BLaER1 (cell line): ENCODE measurements at regions not wholly inside any gene's neighbourhood (a gene's known extent, or its start where the extent isn't known, plus 50 kb on each side); places are given as distances from the start of the nearest gene placed in this dataset.

Source experiments
- H3K27ac ChIP-seq: shearing (Covaris generic); formaldehyde crosslinking; 2 replicates; pipeline ENCODE4 v1.8.1; 2022
- H3K27me3 ChIP-seq: shearing (Covaris generic); formaldehyde crosslinking; 2 replicates; pipeline ENCODE4 v1.8.1; 2022
- H3K36me3 ChIP-seq: shearing (Covaris generic); formaldehyde crosslinking; 2 replicates; pipeline ENCODE4 v1.8.1; 2022
- H3K4me1 ChIP-seq: shearing (Covaris generic); formaldehyde crosslinking; 2 replicates; pipeline ENCODE4 v1.8.1; 2022
- H3K4me2 ChIP-seq: shearing (Covaris generic); formaldehyde crosslinking; 2 replicates; pipeline ENCODE4 v1.8.1; 2022
- H3K4me3 ChIP-seq: shearing (Covaris generic); formaldehyde crosslinking; 2 replicates; pipeline ENCODE4 v1.8.1; 2022
- H3K9ac ChIP-seq: shearing (Covaris generic); formaldehyde crosslinking; 2 replicates; pipeline ENCODE4 v1.8.1; 2022
- H3K9me3 ChIP-seq: shearing (Covaris generic); formaldehyde crosslinking; 2 replicates; pipeline ENCODE4 v1.8.1; 2022
- H4K20me1 ChIP-seq: shearing (Covaris generic); formaldehyde crosslinking; 2 replicates; pipeline ENCODE4 v1.8.1; 2022
- Cebpa-rat ChIP-seq: shearing (Covaris generic); IDR thresholded peaks from 2 replicates; pipeline ENCODE4 v1.8.1; 2022

DNA sequence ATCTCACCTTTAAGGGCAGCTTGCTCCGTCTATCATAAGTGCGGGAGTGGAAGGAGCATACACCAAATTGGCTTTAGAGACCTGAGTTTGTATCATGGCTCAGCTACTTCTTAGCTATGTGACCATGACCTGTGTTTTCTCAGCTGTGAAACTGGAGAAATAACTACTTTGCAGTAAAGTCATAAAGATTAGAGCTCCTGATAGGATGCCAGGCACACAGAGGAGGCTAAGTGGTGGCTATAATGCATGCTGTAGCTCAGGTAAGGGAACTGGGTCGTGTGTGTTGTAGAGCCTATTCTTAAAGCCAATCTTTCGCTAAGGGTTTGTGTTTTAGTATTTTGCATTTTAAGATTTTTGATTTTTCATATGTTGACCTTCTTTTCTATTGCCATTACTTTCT lies 451.5 kb upstream of the MAN1A1 start:
- Histone ChIP-seq H3K9ac (no peak overlapping the region), H3K27me3 (no peaks in the 10 kb centered on the region), H3K4me2 (no peak overlapping the region), H4K20me1 (no peaks in the 10 kb centered on the region), H3K27ac (no peak overlapping the region), H3K36me3 (no peaks in the 10 kb centered on the region), H3K4me1 (peaks cover 8% of the 10 kb centered on the region; the same call in 1 of the 2 replicates), H3K4me3 (no peak overlapping the region), H3K9me3 (no peaks in the 10 kb centered on the region)
- TF ChIP-seq Cebpa-rat = no peak

DNA sequence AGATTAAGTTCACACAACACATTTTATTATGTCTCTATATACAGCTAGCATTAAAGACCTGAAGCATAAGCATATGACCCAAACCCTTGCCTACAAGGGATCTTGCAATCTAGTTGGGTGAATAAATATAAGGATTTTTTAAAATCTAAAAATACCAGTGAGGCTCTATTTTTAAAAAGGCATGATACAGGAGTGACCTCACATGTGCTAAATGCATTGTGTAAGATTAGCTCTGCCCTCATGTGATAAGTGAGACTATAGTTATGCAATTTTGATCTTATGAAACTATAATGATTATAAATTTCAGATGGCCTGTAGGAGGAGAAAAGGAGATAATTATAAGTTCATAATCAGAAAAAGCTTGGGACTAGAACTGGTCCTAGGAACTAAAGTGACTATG lies 451.0 kb upstream of the MAN1A1 start:
- H3K4me3 ChIP-seq = no peak overlapping the region
- H3K27me3 ChIP-seq = no peaks in the 10 kb centered on the region
- no peaks in the 10 kb centered on the region for H3K9me3 ChIP-seq
- H3K36me3 ChIP-seq = no peaks in the 10 kb centered on the region
- H3K4me2 ChIP-seq = no peak overlapping the region
- H3K9ac ChIP-seq = no peak overlapping the region
- H3K4me1 ChIP-seq = peaks cover 8% of the 10 kb centered on the region; the same call in 1 of the 2 replicates
- H3K27ac ChIP-seq = no peak overlapping the region
- TF ChIP-seq Cebpa-rat = no peak
- no peaks in the 10 kb centered on the region for H4K20me1 ChIP-seq

DNA sequence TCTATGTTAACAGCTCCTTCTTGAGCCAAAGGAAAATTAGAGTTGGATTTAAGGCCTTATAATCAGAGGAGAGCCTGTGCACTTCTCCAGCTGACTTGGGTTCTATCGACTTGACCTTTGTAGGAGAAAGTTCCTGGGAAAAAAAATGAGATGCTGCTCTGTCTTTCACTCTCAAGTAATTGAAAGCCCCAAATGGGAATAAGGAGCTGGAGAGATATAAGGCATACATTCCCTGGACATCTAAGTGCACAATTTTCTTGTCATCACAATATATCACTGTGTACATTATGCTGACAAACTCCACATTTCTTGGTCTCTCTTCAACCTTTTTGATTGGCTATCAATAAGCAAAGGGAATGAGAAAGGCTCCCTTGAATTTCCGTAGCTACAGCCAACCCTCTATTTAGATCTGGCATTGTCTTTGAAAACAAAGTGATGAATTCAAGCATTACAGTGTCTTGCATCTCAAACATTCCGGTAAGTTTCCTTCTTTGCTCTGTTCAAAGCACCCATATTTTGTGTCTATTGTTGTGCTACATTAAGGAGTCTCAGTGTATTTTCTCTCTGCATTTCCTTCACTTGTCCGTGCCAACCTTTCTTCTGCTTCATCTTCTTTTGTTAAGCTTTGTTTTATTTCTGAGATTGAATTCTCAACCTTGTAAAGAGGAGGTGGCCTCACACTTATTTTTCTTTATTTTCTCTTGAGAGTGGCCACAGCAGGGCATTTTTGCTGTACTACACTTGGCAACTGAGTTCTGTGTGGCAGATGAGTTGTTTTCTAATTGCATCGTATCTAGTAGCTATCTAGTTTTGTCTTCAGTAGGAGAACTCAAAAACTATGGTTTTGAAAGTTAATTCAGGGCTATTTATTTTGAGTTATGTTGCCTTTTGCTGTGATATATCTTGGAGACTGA lies 450.3 kb upstream of the MAN1A1 start:
- H3K27ac ChIP-seq = peak overlapping the region; percentile 10; the same call in 1 of the 2 replicates

DNA sequence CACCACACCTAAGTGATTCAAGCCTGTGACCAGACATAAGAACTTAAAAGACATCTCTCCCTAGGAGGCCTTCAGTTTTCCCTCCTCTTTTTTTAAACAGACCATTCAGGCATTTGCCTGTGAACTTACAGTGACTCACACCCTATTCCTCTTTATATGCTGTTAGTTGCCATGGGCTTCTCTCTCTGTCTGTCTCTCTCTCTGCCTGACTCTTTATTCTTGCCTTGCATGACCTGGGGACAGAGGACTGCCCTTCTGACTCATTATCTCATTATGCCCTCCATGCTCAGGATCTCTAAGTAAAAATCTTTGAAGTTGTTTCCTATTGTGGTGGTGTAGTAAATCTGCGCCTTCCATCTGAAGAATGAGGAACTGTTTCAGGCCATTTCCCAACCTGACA lies 442.2 kb upstream of the MAN1A1 start:
- Histone ChIP-seq H3K27ac (no peak overlapping the region), H3K9me3 (no peaks in the 10 kb centered on the region; the same call in 1 of the 2 replicates), H3K4me1 (no peaks in the 10 kb centered on the region), H3K4me3 (no peak overlapping the region), H4K20me1 (no peaks in the 10 kb centered on the region), H3K4me2 (no peak overlapping the region), H3K9ac (no peak overlapping the region), H3K27me3 (no peaks in the 10 kb centered on the region), H3K36me3 (no peaks in the 10 kb centered on the region)
- no peak for TF ChIP-seq Cebpa-rat

More for the DNA sequence above, 450.3 kb upstream of the MAN1A1 start:
- Histone ChIP-seq H3K9me3 (no peaks in the 10 kb centered on the region), H3K9ac (no peak overlapping the region), H4K20me1 (no peaks in the 10 kb centered on the region), H3K36me3 (no peaks in the 10 kb centered on the region), H3K4me3 (no peak overlapping the region), H3K27me3 (no peaks in the 10 kb centered on the region), H3K4me2 (peak overlapping the region; percentile 23), H3K4me1 (peaks cover 8% of the 10 kb centered on the region; the same call in 1 of the 2 replicates)
- no peak for TF ChIP-seq Cebpa-rat

DNA sequence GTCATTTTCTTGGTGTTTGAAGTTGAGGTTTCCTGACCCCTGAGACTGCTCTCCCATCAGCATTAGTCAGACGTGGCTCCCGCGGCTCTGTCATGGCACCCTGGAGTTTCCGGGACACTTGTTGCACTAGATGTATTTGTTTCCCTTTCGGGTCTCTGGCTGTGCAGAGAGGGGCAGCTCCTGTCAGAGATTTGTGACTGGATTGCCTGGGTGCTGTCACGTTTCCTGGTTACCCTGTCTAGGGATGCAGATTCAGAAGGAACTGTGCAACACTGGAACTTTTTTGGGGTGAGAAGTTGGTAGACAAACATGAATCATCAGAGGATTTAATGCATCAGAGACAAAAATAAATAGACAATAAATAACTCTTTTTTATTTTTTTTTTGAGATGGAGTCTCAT lies 431.8 kb upstream of the MAN1A1 start:
- Histone ChIP-seq H3K4me2 (no peak overlapping the region), H4K20me1 (no peaks in the 10 kb centered on the region)
- no peak for TF ChIP-seq Cebpa-rat

DNA sequence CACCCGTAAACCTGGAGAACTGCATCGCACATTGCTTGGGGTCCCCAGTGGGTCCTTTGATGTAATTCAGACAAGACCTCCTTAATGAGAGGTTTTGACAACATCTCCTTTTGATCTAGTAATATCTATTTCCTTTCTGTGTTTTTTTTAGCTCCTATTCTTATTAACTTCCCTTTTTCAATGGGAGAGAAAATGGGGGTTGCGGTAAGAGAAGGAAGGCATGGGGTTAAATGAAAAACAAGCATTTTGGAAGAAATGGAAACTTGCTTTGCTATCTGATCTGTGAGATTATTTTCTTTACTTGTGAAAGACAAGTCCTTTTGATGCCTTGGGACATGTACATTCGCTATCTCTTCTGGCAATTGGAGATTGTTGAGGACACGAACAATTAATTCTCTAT lies 418.6 kb upstream of the MAN1A1 start:
- no peak overlapping the region; the same call in 1 of the 2 replicates for H3K27ac ChIP-seq

More for the DNA sequence above, 431.8 kb upstream of the MAN1A1 start:
- no peaks in the 10 kb centered on the region for H3K36me3 ChIP-seq
- no peaks in the 10 kb centered on the region for H3K4me1 ChIP-seq
- no peak overlapping the region for H3K9ac ChIP-seq
- H3K27ac ChIP-seq = no peak overlapping the region
- H3K4me3 ChIP-seq = no peak overlapping the region
- H3K9me3 ChIP-seq = no peaks in the 10 kb centered on the region
- no peaks in the 10 kb centered on the region for H3K27me3 ChIP-seq

DNA sequence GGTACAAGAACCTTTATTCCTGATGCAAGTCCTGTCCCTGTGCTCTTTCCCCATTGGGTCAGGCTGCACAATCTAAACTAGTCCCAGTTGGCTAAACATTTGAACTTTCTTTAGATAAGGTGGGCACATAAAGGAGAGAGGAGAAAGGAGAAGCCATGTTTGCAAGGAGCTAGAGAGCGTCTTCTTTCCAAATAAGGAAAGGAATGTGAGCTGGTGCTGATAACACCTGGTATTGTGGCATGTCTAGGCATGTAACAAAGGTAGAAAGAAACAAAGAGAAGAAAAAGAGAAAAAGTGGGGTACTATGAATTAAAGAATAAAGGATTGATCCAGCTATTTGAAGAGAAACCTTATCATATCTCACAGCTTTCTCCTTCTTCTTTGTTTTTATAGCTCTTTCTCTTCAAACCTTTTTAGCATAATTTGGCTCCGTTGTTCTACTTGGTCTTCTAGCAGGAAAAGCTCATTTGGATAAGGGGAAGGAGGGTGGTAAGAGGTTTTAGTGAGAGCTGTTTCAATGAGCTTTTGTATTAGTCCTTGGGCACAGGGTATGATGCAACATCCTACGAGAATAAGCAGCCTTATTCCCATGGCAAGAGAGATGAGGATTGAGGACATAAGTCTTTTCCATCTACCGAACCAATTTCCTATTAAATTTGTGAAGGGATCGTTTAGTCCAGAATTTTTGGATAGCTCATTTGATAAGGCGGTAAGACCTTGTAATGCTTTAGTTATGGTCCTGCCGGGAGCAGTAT lies 415.5 kb upstream of the MAN1A1 start:
- Histone ChIP-seq H3K27ac (no peak overlapping the region), H4K20me1 (no peaks in the 10 kb centered on the region), H3K9me3 (peaks cover 14% of the 10 kb centered on the region), H3K36me3 (no peaks in the 10 kb centered on the region), H3K9ac (no peak overlapping the region), H3K4me3 (no peak overlapping the region), H3K4me2 (no peak overlapping the region), H3K27me3 (no peaks in the 10 kb centered on the region), H3K4me1 (peaks cover 24% of the 10 kb centered on the region)
- TF ChIP-seq Cebpa-rat = no peak

More for the DNA sequence above, 418.6 kb upstream of the MAN1A1 start:
- Histone ChIP-seq H3K9ac (no peak overlapping the region), H3K9me3 (peaks cover 30% of the 10 kb centered on the region), H3K27me3 (no peaks in the 10 kb centered on the region), H3K36me3 (no peaks in the 10 kb centered on the region), H3K4me1 (peaks cover 24% of the 10 kb centered on the region), H4K20me1 (no peaks in the 10 kb centered on the region), H3K4me2 (peak overlapping the region; percentile 74), H3K4me3 (no peak overlapping the region)
- no peak for TF ChIP-seq Cebpa-rat

DNA sequence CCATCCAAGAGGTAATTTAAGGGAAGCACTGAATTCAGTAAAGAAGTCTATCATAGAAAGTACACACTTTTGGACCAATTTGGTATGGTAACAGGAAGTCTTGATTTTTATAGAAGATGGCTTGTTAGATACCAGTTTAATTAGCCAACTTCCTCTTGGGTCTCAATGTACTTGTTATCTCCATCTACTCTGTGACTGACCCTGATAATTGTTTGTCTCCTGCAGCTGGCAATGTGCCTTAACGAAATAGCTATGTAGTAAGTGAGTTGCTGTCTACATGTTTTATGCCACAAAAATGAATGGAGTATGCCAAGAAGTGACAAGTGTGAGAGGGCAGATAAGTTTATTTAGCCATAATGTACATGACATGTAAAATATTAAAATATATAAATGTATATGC lies 410.5 kb upstream of the MAN1A1 start:
- no peaks in the 10 kb centered on the region for H3K27me3 ChIP-seq
- no peak overlapping the region for H3K27ac ChIP-seq
- no peaks in the 10 kb centered on the region for H3K4me1 ChIP-seq
- no peaks in the 10 kb centered on the region for H3K36me3 ChIP-seq
- no peak overlapping the region for H3K4me2 ChIP-seq
- H3K9ac ChIP-seq = no peak overlapping the region
- H3K9me3 ChIP-seq = no peaks in the 10 kb centered on the region
- no peak for TF ChIP-seq Cebpa-rat
- no peak overlapping the region for H3K4me3 ChIP-seq
- H4K20me1 ChIP-seq = no peaks in the 10 kb centered on the region

DNA sequence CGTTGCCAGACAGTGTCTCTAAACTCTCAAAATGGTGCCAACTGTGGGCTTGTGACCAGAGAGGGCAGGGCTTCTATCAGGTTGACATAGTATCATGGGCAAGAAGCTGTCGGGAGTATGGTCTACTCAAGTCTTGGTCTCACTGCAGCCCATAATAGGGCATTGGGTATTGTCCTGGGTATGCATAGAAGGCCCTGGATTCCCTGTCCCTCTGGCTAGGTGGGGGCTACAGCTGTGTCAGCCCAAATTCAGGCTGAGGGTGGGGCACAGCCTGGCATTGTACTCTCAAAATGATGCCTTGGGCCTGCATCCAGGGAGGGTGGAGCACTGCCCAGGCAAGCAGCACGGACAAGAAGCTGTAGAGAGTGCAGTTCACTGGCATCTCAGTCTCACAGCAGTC lies 408.8 kb upstream of the MAN1A1 start:
- Histone ChIP-seq H3K27me3 (no peaks in the 10 kb centered on the region), H3K9me3 (no peaks in the 10 kb centered on the region)
- TF ChIP-seq Cebpa-rat = no peak

DNA sequence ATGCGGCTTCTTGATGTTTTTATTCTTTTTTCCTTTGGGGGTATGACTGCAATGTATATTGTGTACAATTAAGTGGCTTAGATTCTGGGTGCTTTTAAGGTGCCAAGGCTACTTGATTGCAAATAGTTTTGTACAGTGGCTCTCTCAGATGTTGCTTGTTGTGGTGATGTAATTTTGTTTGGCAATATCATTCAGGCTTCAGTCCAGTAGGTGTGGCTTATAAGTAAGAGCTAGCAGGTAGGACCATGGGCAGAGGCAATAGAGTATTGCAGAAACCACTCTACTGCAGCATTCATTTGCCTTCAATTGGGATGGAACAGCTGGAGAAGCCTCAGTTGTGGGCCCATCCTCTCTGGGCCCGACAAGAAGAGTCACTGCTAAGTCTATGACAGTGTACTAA lies 407.9 kb upstream of the MAN1A1 start:
- H3K27me3 ChIP-seq = no peaks in the 10 kb centered on the region
- peaks cover 2% of the 10 kb centered on the region; the same call in 1 of the 2 replicates for H3K4me1 ChIP-seq
- H3K9ac ChIP-seq = no peak overlapping the region
- no peaks in the 10 kb centered on the region for H3K36me3 ChIP-seq
- H3K4me2 ChIP-seq = no peak overlapping the region
- no peak overlapping the region for H3K4me3 ChIP-seq
- TF ChIP-seq Cebpa-rat = no peak
- H3K9me3 ChIP-seq = no peaks in the 10 kb centered on the region
- H4K20me1 ChIP-seq = no peaks in the 10 kb centered on the region
- H3K27ac ChIP-seq = no peak overlapping the region

More for the DNA sequence above, 408.8 kb upstream of the MAN1A1 start:
- Histone ChIP-seq H3K27ac (no peak overlapping the region), H3K4me1 (no peaks in the 10 kb centered on the region), H4K20me1 (no peaks in the 10 kb centered on the region), H3K4me2 (no peak overlapping the region), H3K9ac (no peak overlapping the region), H3K36me3 (no peaks in the 10 kb centered on the region), H3K4me3 (no peak overlapping the region)
